Astrocyte (in vitro differentiated cells and primary cell): ENCODE measurements at regions not wholly inside any gene's neighbourhood (a gene's known extent, or its start where the extent isn't known, plus 50 kb on each side); places are given as distances from the start of the nearest gene placed in this dataset.

Experiments
- DNase-seq: peaks from one replicate; pipeline ENCODE4 v3.0.0-alpha.2; 2010; ENCODE audit warnings: low read depth
- FAIRE-seq: peaks from 2 replicates; lab custom pipeline; 2011; peaks lifted over from hg19 to GRCh38; lab: Jason Lieb, UNC
- H2AFZ ChIP-seq: 2 replicates; pipeline ENCODE4 v1.6.0; 2012; ENCODE audit warnings: low read depth, low read length, inconsistent platforms
- H3K27ac ChIP-seq: 2 replicates; pipeline ENCODE4 v1.5.1; 2011; ENCODE audit warnings: low read depth, low read length, inconsistent platforms
- H3K27me3 ChIP-seq: 2 replicates; pipeline ENCODE4 v1.6.0; 2011; ENCODE audit warnings: low read length, inconsistent platforms; ENCODE audit not compliant: insufficient read depth
- H3K36me3 ChIP-seq: 2 replicates; pipeline ENCODE4 v1.5.1; 2011; ENCODE audit warnings: low read length, inconsistent platforms; ENCODE audit not compliant: insufficient read depth
- H3K4me1 ChIP-seq: 2 replicates; pipeline ENCODE4 v1.5.1; 2011; ENCODE audit warnings: low read length, inconsistent platforms; ENCODE audit not compliant: insufficient read depth
- H3K4me2 ChIP-seq: 2 replicates; pipeline ENCODE4 v1.6.0; 2012; ENCODE audit warnings: low read length, inconsistent platforms
- H3K4me3 ChIP-seq: 2 replicates; pipeline ENCODE4 v1.5.1; 2011; ENCODE audit warnings: low read depth, mild to moderate bottlenecking, low read length, inconsistent platforms; ENCODE audit not compliant: insufficient read depth
- H3K79me2 ChIP-seq: 2 replicates; pipeline ENCODE4 v1.6.0; 2012; ENCODE audit warnings: mild to moderate bottlenecking, low read length, inconsistent platforms; ENCODE audit not compliant: insufficient read depth
- H3K9ac ChIP-seq: 2 replicates; pipeline ENCODE4 v1.6.0; 2012; ENCODE audit warnings: mild to moderate bottlenecking, low read length, inconsistent platforms
- H3K9me3 ChIP-seq: 2 replicates; pipeline ENCODE4 v1.5.1; 2012; ENCODE audit warnings: low read depth, mild to moderate bottlenecking, low read length, inconsistent platforms; ENCODE audit not compliant: insufficient read depth
- H4K20me1 ChIP-seq: 2 replicates; pipeline ENCODE4 v1.6.0; 2012; ENCODE audit warnings: low read length, inconsistent platforms; ENCODE audit not compliant: insufficient read depth
- H3K27ac Mint-ChIP-seq: one replicate; pipeline ENCODE4 v1.8.0; 2021; ENCODE audit warnings: mild to moderate bottlenecking, mixed read lengths; ENCODE audit not compliant: unreplicated experiment
- H3K27me3 Mint-ChIP-seq: one replicate; pipeline ENCODE4 v1.8.0; 2021; ENCODE audit warnings: low read depth, mixed read lengths; ENCODE audit not compliant: unreplicated experiment
- H3K36me3 Mint-ChIP-seq: one replicate; pipeline ENCODE4 v1.8.0; 2021; ENCODE audit warnings: low read depth, mixed read lengths; ENCODE audit not compliant: unreplicated experiment
- H3K4me1 Mint-ChIP-seq: one replicate; pipeline ENCODE4 v1.8.0; 2021; ENCODE audit warnings: low read depth, mixed read lengths; ENCODE audit not compliant: unreplicated experiment
- H3K4me3 Mint-ChIP-seq: one replicate; pipeline ENCODE4 v1.8.0; 2021; ENCODE audit warnings: mild to moderate bottlenecking, moderate library complexity, mixed read lengths; ENCODE audit not compliant: unreplicated experiment
- H3K9me3 Mint-ChIP-seq: one replicate; pipeline ENCODE4 v1.8.0; 2021; ENCODE audit warnings: mild to moderate bottlenecking, mixed read lengths; ENCODE audit not compliant: unreplicated experiment
- CTCF ChIP-seq: IDR thresholded peaks from 2 replicates; pipeline ENCODE4 v1.5.1; 2011; ENCODE audit warnings: low read depth, mild to moderate bottlenecking, inconsistent platforms, low read length, moderate library complexity; ENCODE audit not compliant: insufficient read depth
- EZH2 ChIP-seq: IDR thresholded peaks from 2 replicates; pipeline ENCODE4 v1.6.1; 2012; ENCODE audit warnings: mild to moderate bottlenecking, low read length, inconsistent platforms; ENCODE audit not compliant: insufficient read depth

DNA sequence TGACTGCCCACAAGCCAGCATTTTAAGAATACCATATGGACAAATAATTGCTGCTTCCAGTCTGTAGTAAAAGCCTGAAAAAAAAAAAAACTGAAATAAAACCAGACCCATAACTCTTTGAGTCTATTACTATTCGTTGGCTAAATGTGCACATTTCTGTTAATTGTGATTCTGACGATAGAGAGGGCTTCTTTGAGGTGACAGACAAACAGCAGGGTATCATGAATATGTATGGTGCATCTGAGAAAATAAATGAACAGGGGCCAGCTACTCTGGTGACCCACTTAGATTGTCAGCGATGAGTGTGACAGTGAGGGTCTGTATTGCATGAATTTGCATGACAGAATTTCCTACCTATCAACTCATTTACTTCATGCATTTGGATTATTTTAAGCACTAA, 427.8 kb upstream of the SOX11 start:
- no peak for TF ChIP-seq CTCF
- TF ChIP-seq EZH2, result no peak
- FAIRE-seq, result no peak
- no peaks in the 10 kb centered on the region for H3K27me3 Mint-ChIP-seq

GRCh38 chr2:5285061-5285460, 407.1 kb upstream of the SOX11 start:
- Histone ChIP-seq H3K4me2 (no peak overlapping the region), H3K27ac (no peak overlapping the region), H3K36me3 (no peaks in the 10 kb centered on the region), H3K4me3 (no peak overlapping the region), H3K79me2 (no peaks in the 10 kb centered on the region), H3K9me3 (no peaks in the 10 kb centered on the region), H3K27me3 (no peaks in the 10 kb centered on the region), H3K9ac (no peak overlapping the region), H4K20me1 (no peaks in the 10 kb centered on the region), H3K4me1 (no peaks in the 10 kb centered on the region), H2AFZ (no peak overlapping the region)
- H3K27ac Mint-ChIP-seq, result no peak overlapping the region
- peaks cover 2% of the 10 kb centered on the region for H3K9me3 Mint-ChIP-seq
- no peak for FAIRE-seq
- no peaks in the 10 kb centered on the region for H3K4me1 Mint-ChIP-seq
- H3K36me3 Mint-ChIP-seq, result no peaks in the 10 kb centered on the region
- H3K4me3 Mint-ChIP-seq, result no peak overlapping the region
- H3K27me3 Mint-ChIP-seq, result no peaks in the 10 kb centered on the region
- no peak for DNase-seq
- no peak for TF ChIP-seq CTCF
- no peak for TF ChIP-seq EZH2

More for the DNA sequence above, 427.8 kb upstream of the SOX11 start:
- H4K20me1 ChIP-seq, result no peaks in the 10 kb centered on the region
- Mint-ChIP-seq H3K9me3 (peaks cover 8% of the 10 kb centered on the region), H3K4me3 (no peak overlapping the region), H3K36me3 (no peaks in the 10 kb centered on the region), H3K27ac (no peak overlapping the region), H3K4me1 (peaks cover 2% of the 10 kb centered on the region)
- no peaks in the 10 kb centered on the region for H3K9me3 ChIP-seq
- H2AFZ ChIP-seq, result no peak overlapping the region
- H3K9ac ChIP-seq, result no peak overlapping the region
- H3K27me3 ChIP-seq, result no peaks in the 10 kb centered on the region
- no peaks in the 10 kb centered on the region for H3K4me1 ChIP-seq
- DNase-seq, result no peak
- H3K36me3 ChIP-seq, result no peaks in the 10 kb centered on the region
- H3K4me3 ChIP-seq, result no peak overlapping the region
- no peak overlapping the region for H3K4me2 ChIP-seq
- no peaks in the 10 kb centered on the region for H3K79me2 ChIP-seq
- no peak overlapping the region for H3K27ac ChIP-seq

DNA sequence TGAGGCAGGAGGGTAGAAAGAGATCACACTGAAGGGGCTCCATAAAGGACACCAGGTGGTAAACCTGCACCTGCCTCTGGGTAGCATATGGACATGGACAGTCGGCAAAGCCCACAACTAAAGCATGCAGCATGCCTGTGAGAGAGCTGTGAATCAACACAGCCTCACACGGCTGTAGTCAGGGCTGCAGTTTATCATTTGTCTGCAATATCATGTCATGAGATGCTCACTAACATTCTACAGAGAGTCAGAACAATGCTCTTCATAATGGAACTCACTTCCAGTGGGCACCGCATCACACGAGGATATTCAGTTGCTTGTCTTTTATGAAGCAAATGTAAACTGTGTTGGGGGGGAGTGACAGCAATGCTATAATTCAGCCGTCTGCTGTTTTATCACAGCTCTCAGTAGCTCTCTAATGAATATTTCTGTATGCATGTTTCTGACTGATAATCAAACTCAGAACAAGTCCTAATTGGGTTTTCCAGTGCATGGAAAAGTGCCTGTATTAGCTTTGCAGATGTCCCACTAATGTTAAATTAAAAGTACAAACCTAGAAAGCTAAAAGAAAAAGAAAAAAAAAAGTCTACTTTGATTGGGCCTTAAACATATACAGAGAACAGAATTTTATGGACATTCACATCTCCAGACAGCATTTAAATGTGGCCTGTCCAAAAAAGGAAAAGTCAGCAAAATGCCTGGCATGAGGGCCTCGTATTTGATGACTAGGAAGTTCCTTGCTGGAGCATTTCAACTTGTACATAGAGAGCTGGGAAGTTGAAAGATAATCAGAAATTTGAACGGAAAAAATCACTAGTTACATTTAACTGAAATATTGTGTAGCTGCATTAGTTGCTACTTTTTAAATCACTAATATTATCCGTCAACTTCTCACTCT, 406.1 kb upstream of the SOX11 start:
- Histone ChIP-seq H3K4me1 (no peaks in the 10 kb centered on the region), H2AFZ (no peak overlapping the region), H3K9me3 (no peaks in the 10 kb centered on the region), H3K79me2 (no peaks in the 10 kb centered on the region), H3K4me3 (no peak overlapping the region), H3K27me3 (no peaks in the 10 kb centered on the region), H3K4me2 (no peak overlapping the region), H3K9ac (no peak overlapping the region), H3K27ac (no peak overlapping the region), H3K36me3 (no peaks in the 10 kb centered on the region), H4K20me1 (no peaks in the 10 kb centered on the region)
- Mint-ChIP-seq H3K36me3 (no peaks in the 10 kb centered on the region), H3K27me3 (no peaks in the 10 kb centered on the region), H3K27ac (no peak overlapping the region), H3K4me1 (no peaks in the 10 kb centered on the region), H3K4me3 (no peak overlapping the region), H3K9me3 (peaks cover 2% of the 10 kb centered on the region)
- DNase-seq (no peak), FAIRE-seq (no peak)
- no peak for TF ChIP-seq CTCF
- TF ChIP-seq EZH2, result no peak
